ENCODE measurements at regions not wholly inside any gene's neighbourhood (a gene's known extent, or its start where the extent isn't known, plus 50 kb on each side); places are given as distances from the start of the nearest gene placed in this dataset.
"Not testable (repeated sequence)": the region's sequence is repeated elsewhere in the genome, so short reads cannot be mapped to it uniquely, and the experiment has no call there.

GRCh38 chr3:8020047-8020841, 481.4 kb upstream of the LMCD1 start:
- DNase-seq = no peak

GRCh38 chr3:8027954-8028353, 473.7 kb upstream of the LMCD1 start:
- no peak for DNase-seq

- no peak for DNase-seq
Measured at GRCh38 chr3:8050283-8050682, 451.3 kb upstream of the LMCD1 start.

- DNase-seq = no peak
Measured at GRCh38 chr3:8052659-8053058, 449.0 kb upstream of the LMCD1 start.

- DNase-seq = not testable (repeated sequence)
Measured at GRCh38 chr3:8068135-8068534, 433.5 kb upstream of the LMCD1 start.

GRCh38 chr3:8069471-8069870, 432.2 kb upstream of the LMCD1 start:
- DNase-seq = no peak

GRCh38 chr3:8070011-8070410, 431.6 kb upstream of the LMCD1 start:
- DNase-seq = no peak

- DNase-seq = not testable (repeated sequence)
Measured at GRCh38 chr3:8074740-8075139, 426.9 kb upstream of the LMCD1 start.

- DNase-seq = no peak
Measured at GRCh38 chr3:8077126-8077525, 424.5 kb upstream of the LMCD1 start.

GRCh38 chr3:8080464-8080863, 421.2 kb upstream of the LMCD1 start:
- no peak for DNase-seq

- no peak for DNase-seq
Measured at GRCh38 chr3:8085498-8085897, 416.1 kb upstream of the LMCD1 start.

GRCh38 chr3:8087951-8088350, 413.7 kb upstream of the LMCD1 start:
- no peak for DNase-seq

- no peak for DNase-seq
Measured at GRCh38 chr3:8094415-8094814, 407.2 kb upstream of the LMCD1 start.

GRCh38 chr3:8095724-8096123, 405.9 kb upstream of the LMCD1 start:
- no peak for DNase-seq

GRCh38 chr3:8097690-8098089, 403.9 kb upstream of the LMCD1 start:
- no peak for DNase-seq

- DNase-seq = no peak
Measured at GRCh38 chr3:8103954-8104353, 397.7 kb upstream of the LMCD1 start.

GRCh38 chr3:8106921-8107320, 394.7 kb upstream of the LMCD1 start:
- DNase-seq = no peak

- peak; percentile 3 for DNase-seq
Measured at GRCh38 chr3:8110966-8111798, 390.4 kb upstream of the LMCD1 start.

- no peak for DNase-seq
Measured at GRCh38 chr3:8112587-8112986, 389.0 kb upstream of the LMCD1 start.

- DNase-seq = no peak
Measured at GRCh38 chr3:8113626-8114025, 388.0 kb upstream of the LMCD1 start.

- no peak for DNase-seq
Measured at GRCh38 chr3:8128686-8129085, 372.9 kb upstream of the LMCD1 start.

- no peak for DNase-seq
Measured at GRCh38 chr3:8136553-8136952, 365.1 kb upstream of the LMCD1 start.

- DNase-seq = no peak
Measured at GRCh38 chr3:8143186-8143585, 358.4 kb upstream of the LMCD1 start.

GRCh38 chr3:8145661-8146060, 356.0 kb upstream of the LMCD1 start:
- no peak for DNase-seq

All from GOT3 (cell line).